ENCODE measurements at regions not wholly inside any gene's neighbourhood (a gene's known extent, or its start where the extent isn't known, plus 50 kb on each side); places are given as distances from the start of the nearest gene placed in this dataset.

DNA sequence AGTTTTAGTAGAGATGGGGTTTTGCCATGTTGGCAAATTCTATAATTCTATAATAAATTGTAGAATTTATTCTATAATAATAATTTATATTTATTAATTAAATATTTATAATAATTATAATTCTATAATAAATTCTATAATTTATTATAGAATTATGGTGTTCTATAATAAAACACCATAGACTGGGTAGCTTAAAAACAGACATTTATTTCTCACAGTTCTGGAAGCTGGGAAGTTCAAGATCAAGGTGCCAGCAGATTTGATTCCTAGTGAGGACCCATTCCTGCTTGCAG, 130.9 kb upstream of the PELI1 start (continued):
- TF ChIP-seq, protein P1, sequence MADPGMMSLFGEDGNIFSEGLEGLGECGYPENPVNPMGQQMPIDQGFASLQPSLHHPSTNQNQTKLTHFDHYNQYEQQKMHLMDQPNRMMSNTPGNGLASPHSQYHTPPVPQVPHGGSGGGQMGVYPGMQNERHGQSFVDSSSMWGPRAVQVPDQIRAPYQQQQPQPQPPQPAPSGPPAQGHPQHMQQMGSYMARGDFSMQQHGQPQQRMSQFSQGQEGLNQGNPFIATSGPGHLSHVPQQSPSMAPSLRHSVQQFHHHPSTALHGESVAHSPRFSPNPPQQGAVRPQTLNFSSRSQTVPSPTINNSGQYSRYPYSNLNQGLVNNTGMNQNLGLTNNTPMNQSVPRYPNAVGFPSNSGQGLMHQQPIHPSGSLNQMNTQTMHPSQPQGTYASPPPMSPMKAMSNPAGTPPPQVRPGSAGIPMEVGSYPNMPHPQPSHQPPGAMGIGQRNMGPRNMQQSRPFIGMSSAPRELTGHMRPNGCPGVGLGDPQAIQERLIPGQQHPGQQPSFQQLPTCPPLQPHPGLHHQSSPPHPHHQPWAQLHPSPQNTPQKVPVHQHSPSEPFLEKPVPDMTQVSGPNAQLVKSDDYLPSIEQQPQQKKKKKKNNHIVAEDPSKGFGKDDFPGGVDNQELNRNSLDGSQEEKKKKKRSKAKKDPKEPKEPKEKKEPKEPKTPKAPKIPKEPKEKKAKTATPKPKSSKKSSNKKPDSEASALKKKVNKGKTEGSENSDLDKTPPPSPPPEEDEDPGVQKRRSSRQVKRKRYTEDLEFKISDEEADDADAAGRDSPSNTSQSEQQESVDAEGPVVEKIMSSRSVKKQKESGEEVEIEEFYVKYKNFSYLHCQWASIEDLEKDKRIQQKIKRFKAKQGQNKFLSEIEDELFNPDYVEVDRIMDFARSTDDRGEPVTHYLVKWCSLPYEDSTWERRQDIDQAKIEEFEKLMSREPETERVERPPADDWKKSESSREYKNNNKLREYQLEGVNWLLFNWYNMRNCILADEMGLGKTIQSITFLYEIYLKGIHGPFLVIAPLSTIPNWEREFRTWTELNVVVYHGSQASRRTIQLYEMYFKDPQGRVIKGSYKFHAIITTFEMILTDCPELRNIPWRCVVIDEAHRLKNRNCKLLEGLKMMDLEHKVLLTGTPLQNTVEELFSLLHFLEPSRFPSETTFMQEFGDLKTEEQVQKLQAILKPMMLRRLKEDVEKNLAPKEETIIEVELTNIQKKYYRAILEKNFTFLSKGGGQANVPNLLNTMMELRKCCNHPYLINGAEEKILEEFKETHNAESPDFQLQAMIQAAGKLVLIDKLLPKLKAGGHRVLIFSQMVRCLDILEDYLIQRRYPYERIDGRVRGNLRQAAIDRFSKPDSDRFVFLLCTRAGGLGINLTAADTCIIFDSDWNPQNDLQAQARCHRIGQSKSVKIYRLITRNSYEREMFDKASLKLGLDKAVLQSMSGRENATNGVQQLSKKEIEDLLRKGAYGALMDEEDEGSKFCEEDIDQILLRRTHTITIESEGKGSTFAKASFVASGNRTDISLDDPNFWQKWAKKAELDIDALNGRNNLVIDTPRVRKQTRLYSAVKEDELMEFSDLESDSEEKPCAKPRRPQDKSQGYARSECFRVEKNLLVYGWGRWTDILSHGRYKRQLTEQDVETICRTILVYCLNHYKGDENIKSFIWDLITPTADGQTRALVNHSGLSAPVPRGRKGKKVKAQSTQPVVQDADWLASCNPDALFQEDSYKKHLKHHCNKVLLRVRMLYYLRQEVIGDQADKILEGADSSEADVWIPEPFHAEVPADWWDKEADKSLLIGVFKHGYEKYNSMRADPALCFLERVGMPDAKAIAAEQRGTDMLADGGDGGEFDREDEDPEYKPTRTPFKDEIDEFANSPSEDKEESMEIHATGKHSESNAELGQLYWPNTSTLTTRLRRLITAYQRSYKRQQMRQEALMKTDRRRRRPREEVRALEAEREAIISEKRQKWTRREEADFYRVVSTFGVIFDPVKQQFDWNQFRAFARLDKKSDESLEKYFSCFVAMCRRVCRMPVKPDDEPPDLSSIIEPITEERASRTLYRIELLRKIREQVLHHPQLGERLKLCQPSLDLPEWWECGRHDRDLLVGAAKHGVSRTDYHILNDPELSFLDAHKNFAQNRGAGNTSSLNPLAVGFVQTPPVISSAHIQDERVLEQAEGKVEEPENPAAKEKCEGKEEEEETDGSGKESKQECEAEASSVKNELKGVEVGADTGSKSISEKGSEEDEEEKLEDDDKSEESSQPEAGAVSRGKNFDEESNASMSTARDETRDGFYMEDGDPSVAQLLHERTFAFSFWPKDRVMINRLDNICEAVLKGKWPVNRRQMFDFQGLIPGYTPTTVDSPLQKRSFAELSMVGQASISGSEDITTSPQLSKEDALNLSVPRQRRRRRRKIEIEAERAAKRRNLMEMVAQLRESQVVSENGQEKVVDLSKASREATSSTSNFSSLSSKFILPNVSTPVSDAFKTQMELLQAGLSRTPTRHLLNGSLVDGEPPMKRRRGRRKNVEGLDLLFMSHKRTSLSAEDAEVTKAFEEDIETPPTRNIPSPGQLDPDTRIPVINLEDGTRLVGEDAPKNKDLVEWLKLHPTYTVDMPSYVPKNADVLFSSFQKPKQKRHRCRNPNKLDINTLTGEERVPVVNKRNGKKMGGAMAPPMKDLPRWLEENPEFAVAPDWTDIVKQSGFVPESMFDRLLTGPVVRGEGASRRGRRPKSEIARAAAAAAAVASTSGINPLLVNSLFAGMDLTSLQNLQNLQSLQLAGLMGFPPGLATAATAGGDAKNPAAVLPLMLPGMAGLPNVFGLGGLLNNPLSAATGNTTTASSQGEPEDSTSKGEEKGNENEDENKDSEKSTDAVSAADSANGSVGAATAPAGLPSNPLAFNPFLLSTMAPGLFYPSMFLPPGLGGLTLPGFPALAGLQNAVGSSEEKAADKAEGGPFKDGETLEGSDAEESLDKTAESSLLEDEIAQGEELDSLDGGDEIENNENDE (IDR thresholded peaks at IDR 0.05; ENCODE audit: insufficient replicate concordance, low read length), result no peak
- TF ChIP-seq NANOG (IDR thresholded peaks at IDR 0.05; ENCODE audit: insufficient read depth, low read depth, low read length, poor library complexity, severe bottlenecking) (no peak), YY1 (IDR thresholded peaks at IDR 0.05; ENCODE audit: low read depth, low read length) (no peak), EP300 (IDR thresholded peaks at IDR 0.05; ENCODE audit: borderline replicate concordance in 1 of 2, low read depth in 2 of 2, low read length in 2 of 2) (no peak), RBBP5 (IDR thresholded peaks at IDR 0.05; ENCODE audit: borderline replicate concordance, low read depth, low read length) (no peak)

Measured in H1 (cell line).